NCI-H526 (cell line): ENCODE measurements at regions not wholly inside any gene's neighbourhood (a gene's known extent, or its start where the extent isn't known, plus 50 kb on each side); places are given as distances from the start of the nearest gene placed in this dataset.
"Not testable (repeated sequence)": the region's sequence is repeated elsewhere in the genome, so short reads cannot be mapped to it uniquely, and the experiment has no call there.

Experiments used
- DNase-seq, 2 experiments: peaks; one replicate each; lab custom pipeline; 2025; lab: John Stamatoyannopoulos, UW

- DNase-seq = no peak
Observed at GRCh38 chr15:100721758-100722550, 119.6 kb downstream of the ASB7 start.

GRCh38 chr15:100722551-100723314 lies 120.3 kb downstream of the ASB7 start:
- DNase-seq = no peak

GRCh38 chr15:100723315-100723801 lies 121.0 kb downstream of the ASB7 start:
- DNase-seq = no peak

- DNase-seq = no peak
Observed at GRCh38 chr15:100725121-100726069, 123.0 kb downstream of the ASB7 start.

- no peak for DNase-seq
Observed at GRCh38 chr15:100726070-100726420, 123.7 kb downstream of the ASB7 start.

GRCh38 chr15:100726421-100727190 lies 124.2 kb downstream of the ASB7 start:
- no peak for DNase-seq

GRCh38 chr15:100727291-100727851 lies 125.0 kb downstream of the ASB7 start:
- no peak for DNase-seq

- DNase-seq = no peak
Observed at GRCh38 chr15:100728371-100729201, 126.2 kb downstream of the ASB7 start.

GRCh38 chr15:100729461-100729860 lies 127.1 kb downstream of the ASB7 start:
- no peak for DNase-seq

- DNase-seq = no peak
Observed at GRCh38 chr15:100730129-100730528, 127.7 kb downstream of the ASB7 start.

GRCh38 chr15:100730655-100731266 lies 128.4 kb downstream of the ASB7 start:
- no peak for DNase-seq

GRCh38 chr15:100731267-100732152 lies 129.1 kb downstream of the ASB7 start:
- no peak for DNase-seq

- DNase-seq = no peak
Observed at GRCh38 chr15:100732211-100733055, 130.0 kb downstream of the ASB7 start.

- no peak for DNase-seq
Observed at GRCh38 chr15:100733101-100733842, 130.9 kb downstream of the ASB7 start.

GRCh38 chr15:100733843-100734185 lies 131.4 kb downstream of the ASB7 start:
- not testable (repeated sequence) for DNase-seq

- no peak for DNase-seq
Observed at GRCh38 chr15:100734586-100734985, 132.2 kb downstream of the ASB7 start.
